ENCODE measurements at regions not wholly inside any gene's neighbourhood (a gene's known extent, or its start where the extent isn't known, plus 50 kb on each side); places are given as distances from the start of the nearest gene placed in this dataset.

- peak; percentile 63 for DNase-seq
- 53 to 57% methylated on average over 5 of the region's 5 CpGs for WGBS, 2 donors
- Histone ChIP-seq H3K4me1 (no peaks in the 10 kb centered on the region), H3K36me3 (ENCODE audit: low read depth, missing control alignments) (no peaks in the 10 kb centered on the region), H3K9me3 (no peaks in the 10 kb centered on the region), H3K27me3 (no peaks in the 10 kb centered on the region), H3K4me3 (no peak overlapping the region), H3K27ac (no peak overlapping the region)
- intact Hi-C loops (cut with DNase I; ENCODE audit: low total_unique reads) = no loop called here
- TF ChIP-seq CTCF (IDR thresholded peaks at IDR 0.05) = peak; percentile 30 to 55 (median 46)
- no peak for TF ChIP-seq POLR2A (IDR thresholded peaks at IDR 0.05)
These were observed 436.2 kb downstream of the SUCLG1 start for GRCh38 chr2:84022810-84023431.

- H3K9me3 ChIP-seq = no peaks in the 10 kb centered on the region
- H3K27ac ChIP-seq = no peak overlapping the region
- H3K4me1 ChIP-seq = no peaks in the 10 kb centered on the region
- TF ChIP-seq CTCF (IDR thresholded peaks at IDR 0.05) = no peak
- no peak for TF ChIP-seq POLR2A (IDR thresholded peaks at IDR 0.05)
- H3K4me3 ChIP-seq = no peak overlapping the region
- no peaks in the 10 kb centered on the region for H3K36me3 ChIP-seq (ENCODE audit: low read depth, missing control alignments)
- DNase-seq = no peak
- intact Hi-C loops (cut with DNase I; ENCODE audit: low total_unique reads) = no loop called here
- no peaks in the 10 kb centered on the region for H3K27me3 ChIP-seq
These were observed 442.1 kb downstream of the SUCLG1 start for GRCh38 chr2:84017010-84017409.

GRCh38 chr2:84016183-84016582, 442.9 kb downstream of the SUCLG1 start:
- Histone ChIP-seq H3K27me3 (no peaks in the 10 kb centered on the region), H3K4me1 (no peaks in the 10 kb centered on the region), H3K4me3 (no peak overlapping the region), H3K9me3 (no peaks in the 10 kb centered on the region), H3K27ac (no peak overlapping the region), H3K36me3 (ENCODE audit: low read depth, missing control alignments) (no peaks in the 10 kb centered on the region)
- intact Hi-C loops (cut with DNase I; ENCODE audit: low total_unique reads) = no loop called here
- TF ChIP-seq POLR2A (IDR thresholded peaks at IDR 0.05) (no peak), CTCF (IDR thresholded peaks at IDR 0.05) (no peak)
- no peak for DNase-seq
- 89 to 94% methylated on average over 5 of the region's 5 CpGs for WGBS, 2 donors

GRCh38 chr2:83997889-83998288, 461.2 kb downstream of the SUCLG1 start:
- intact Hi-C loops (cut with DNase I; ENCODE audit: low total_unique reads) = no loop called here
- H3K27ac ChIP-seq = no peak overlapping the region
- H3K4me1 ChIP-seq = no peaks in the 10 kb centered on the region
- no peak overlapping the region for H3K4me3 ChIP-seq
- no peaks in the 10 kb centered on the region for H3K9me3 ChIP-seq
- no peak for DNase-seq
- no peaks in the 10 kb centered on the region for H3K36me3 ChIP-seq (ENCODE audit: low read depth, missing control alignments)
- H3K27me3 ChIP-seq = no peaks in the 10 kb centered on the region
- TF ChIP-seq CTCF (IDR thresholded peaks at IDR 0.05) (no peak), POLR2A (IDR thresholded peaks at IDR 0.05) (no peak)
- WGBS, 2 donors = 94 to 95% methylated on average over 2 of the region's 2 CpGs

- no peak for DNase-seq
- 88% methylated on average over 2 of the region's 2 CpGs for WGBS, 2 donors
- Histone ChIP-seq H3K4me3 (no peak overlapping the region), H3K27me3 (no peaks in the 10 kb centered on the region), H3K36me3 (ENCODE audit: low read depth, missing control alignments) (no peaks in the 10 kb centered on the region), H3K9me3 (no peaks in the 10 kb centered on the region), H3K27ac (no peak overlapping the region), H3K4me1 (no peaks in the 10 kb centered on the region)
- no peak for TF ChIP-seq POLR2A (IDR thresholded peaks at IDR 0.05)
- no peak for TF ChIP-seq CTCF (IDR thresholded peaks at IDR 0.05)
- intact Hi-C loops (cut with DNase I; ENCODE audit: low total_unique reads) = no loop called here
These were observed 464.4 kb downstream of the SUCLG1 start for GRCh38 chr2:83994633-83995179.

Measured in testis (tissue), 2 donors.